ENCODE measurements at regions not wholly inside any gene's neighbourhood (a gene's known extent, or its start where the extent isn't known, plus 50 kb on each side); places are given as distances from the start of the nearest gene placed in this dataset.

DNA sequence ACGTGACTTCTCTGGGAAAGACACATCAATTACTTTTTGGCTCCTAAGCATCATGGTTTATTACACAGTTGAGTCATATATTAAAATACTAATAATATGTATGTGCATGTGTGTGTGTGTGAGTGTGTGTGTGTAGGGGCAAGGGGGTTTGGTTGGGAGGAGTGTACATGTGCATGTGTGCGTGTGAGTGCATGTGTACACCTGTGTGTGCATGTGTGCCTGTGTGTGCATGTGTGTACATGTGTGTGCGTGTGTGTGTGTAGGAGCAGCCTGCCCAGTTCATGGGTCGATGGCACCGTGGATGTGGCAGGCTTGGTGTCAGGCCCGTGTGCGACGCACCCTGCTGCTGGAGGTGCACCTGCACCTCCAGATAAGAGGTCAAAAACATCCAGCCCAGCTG is 99.0 kb upstream of the SNTG2 start:
- H3K27me3 ChIP-seq, result no peaks in the 10 kb centered on the region
- DNase-seq (no peak), ATAC-seq (no peak)
- in situ Hi-C loops (cut with MboI; ENCODE audit: low sequenced_read_pairs in 4 of 4) (no loop called here), intact Hi-C loops (cut with DNase I; ENCODE audit: low total_unique reads) (loop anchor here (5.0 kb wide), 1 partner anchor 696 kb away; no protein-coding TSS in a partner anchor)
- H3K4me1 ChIP-seq, result no peaks in the 10 kb centered on the region
- H3K36me3 ChIP-seq, result no peaks in the 10 kb centered on the region
- H3K27ac ChIP-seq, result no peak overlapping the region
- no peaks in the 10 kb centered on the region for H3K9me3 ChIP-seq
- H3K4me3 ChIP-seq, result no peak overlapping the region
- TF ChIP-seq CTCF (IDR thresholded peaks at IDR 0.05 in 4 of 5, conservative IDR thresholded peaks at IDR 0.05 in 1 of 5), result no peak
- no peak for TF ChIP-seq POLR2A (IDR thresholded peaks at IDR 0.05)

GRCh38 chr2:851078-851477 is 99.6 kb upstream of the SNTG2 start:
- Histone ChIP-seq H3K27me3 (no peaks in the 10 kb centered on the region), H3K4me1 (no peaks in the 10 kb centered on the region), H3K27ac (no peak overlapping the region), H3K36me3 (no peaks in the 10 kb centered on the region), H3K9me3 (no peaks in the 10 kb centered on the region), H3K4me3 (no peak overlapping the region)
- no peak for ATAC-seq
- intact Hi-C loops (cut with DNase I; ENCODE audit: low total_unique reads) (loop anchor here (5.0 kb wide), 1 partner anchor 696 kb away; no protein-coding TSS in a partner anchor), in situ Hi-C loops (cut with MboI; ENCODE audit: low sequenced_read_pairs in 4 of 4) (no loop called here)
- TF ChIP-seq POLR2A (IDR thresholded peaks at IDR 0.05) (no peak), CTCF (IDR thresholded peaks at IDR 0.05 in 4 of 5, conservative IDR thresholded peaks at IDR 0.05 in 1 of 5) (no peak)
- no peak for DNase-seq

- Histone ChIP-seq H3K9me3 (no peaks in the 10 kb centered on the region), H3K27me3 (no peaks in the 10 kb centered on the region), H3K4me3 (no peak overlapping the region), H3K36me3 (no peaks in the 10 kb centered on the region), H3K27ac (no peak overlapping the region), H3K4me1 (no peaks in the 10 kb centered on the region)
- in situ Hi-C loops (cut with MboI; ENCODE audit: low sequenced_read_pairs in 4 of 4) (no loop called here), intact Hi-C loops (cut with DNase I; ENCODE audit: low total_unique reads) (loop anchor here (5.0 kb wide), 1 partner anchor 697 kb away; no protein-coding TSS in a partner anchor)
- TF ChIP-seq POLR2A (IDR thresholded peaks at IDR 0.05) (no peak), CTCF (IDR thresholded peaks at IDR 0.05 in 4 of 5, conservative IDR thresholded peaks at IDR 0.05 in 1 of 5) (no peak)
- no peak for DNase-seq
- no peak for ATAC-seq
Measured at GRCh38 chr2:850429-850828, 100.2 kb upstream of the SNTG2 start.

DNA sequence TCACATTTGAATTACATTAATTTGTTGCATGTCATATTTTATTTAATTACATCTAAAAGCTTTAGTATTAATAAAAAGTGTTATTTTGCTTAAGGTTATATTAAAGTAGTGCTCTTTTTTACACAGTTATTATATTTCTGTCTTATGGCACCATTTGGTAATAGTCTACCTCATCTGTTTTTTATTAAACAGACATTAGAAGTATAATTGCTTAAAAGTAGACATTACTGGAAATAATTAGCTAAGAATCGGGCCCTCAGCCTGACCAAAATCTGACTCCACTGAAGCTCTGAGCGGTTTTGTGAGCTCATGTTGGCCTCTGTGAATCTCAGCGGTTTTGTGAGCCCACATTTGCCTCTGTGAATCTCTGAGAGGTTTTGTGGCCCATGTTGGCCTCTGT is 102.5 kb upstream of the SNTG2 start:
- H3K9me3 ChIP-seq, result no peaks in the 10 kb centered on the region
- no peak for DNase-seq
- no peak for ATAC-seq
- no peaks in the 10 kb centered on the region for H3K36me3 ChIP-seq
- H3K4me3 ChIP-seq, result no peak overlapping the region
- H3K27ac ChIP-seq, result no peak overlapping the region
- H3K4me1 ChIP-seq, result no peaks in the 10 kb centered on the region
- TF ChIP-seq POLR2A (IDR thresholded peaks at IDR 0.05) (no peak), CTCF (IDR thresholded peaks at IDR 0.05 in 4 of 5, conservative IDR thresholded peaks at IDR 0.05 in 1 of 5) (no peak)
- in situ Hi-C loops (cut with MboI; ENCODE audit: low sequenced_read_pairs in 4 of 4), result no loop called here
- peaks cover 0 to 2% (median 0%) of the 10 kb centered on the region in 3 donors for H3K27me3 ChIP-seq
- intact Hi-C loops (cut with DNase I; ENCODE audit: low total_unique reads), result no loop called here

GRCh38 chr2:847669-848068 is 103.0 kb upstream of the SNTG2 start:
- Histone ChIP-seq H3K4me1 (no peaks in the 10 kb centered on the region), H3K27me3 (peaks cover 0 to 2% (median 0%) of the 10 kb centered on the region in 3 donors), H3K27ac (no peak overlapping the region), H3K36me3 (no peaks in the 10 kb centered on the region), H3K4me3 (no peak overlapping the region), H3K9me3 (no peaks in the 10 kb centered on the region)
- DNase-seq (no peak), ATAC-seq (no peak)
- in situ Hi-C loops (cut with MboI; ENCODE audit: low sequenced_read_pairs in 4 of 4) (no loop called here), intact Hi-C loops (cut with DNase I; ENCODE audit: low total_unique reads) (no loop called here)
- no peak for TF ChIP-seq POLR2A (IDR thresholded peaks at IDR 0.05)
- TF ChIP-seq CTCF (IDR thresholded peaks at IDR 0.05 in 4 of 5, conservative IDR thresholded peaks at IDR 0.05 in 1 of 5), result no peak

All from gastrocnemius medialis (tissue), 4 donors.